Mucosa of descending colon (tissue), 3 donors: ENCODE measurements at regions not wholly inside any gene's neighbourhood (a gene's known extent, or its start where the extent isn't known, plus 50 kb on each side); places are given as distances from the start of the nearest gene placed in this dataset.
A peak's percentile ranks its signal among the peaks of the same experiment; 100 is the strongest.

Experiments
- ATAC-seq: fragments of 200-7000 bp; cut with Tn5 transposase; one replicate; pipeline ENCODE4 v1.9.1; 2020; ENCODE audit warnings: mild to moderate bottlenecking, moderate library complexity
- DNase-seq, 3 donors: peaks; one replicate each; pipeline ENCODE4 v3.0.0-alpha.2; 2020
- H3K36me3 ChIP-seq: fragments of 200-600 bp; one replicate; pipeline ENCODE4 v1.8.0; 2021; ENCODE audit warnings: low read depth, mild to moderate bottlenecking
- H3K4me1 ChIP-seq: fragments of 200-600 bp; one replicate; pipeline ENCODE4 v1.8.0; 2021; ENCODE audit warnings: low read depth, mild to moderate bottlenecking
- H3K4me3 ChIP-seq: fragments of 200-600 bp; one replicate; pipeline ENCODE4 v1.8.0; 2021; ENCODE audit warnings: mild to moderate bottlenecking
- H3K9me3 ChIP-seq: fragments of 200-600 bp; one replicate; pipeline ENCODE4 v1.8.0; 2021; ENCODE audit warnings: mild to moderate bottlenecking
- intact Hi-C, 2 donors: fragments of 100-400 bp; cut with DNase I in 1 of 2; cut with micrococcal nuclease in 1 of 2; formaldehyde crosslinking; loops; one replicate each; pipeline versions ENCODE4 v1.11.0 to v1.11.1; 2022; cut with DNase I, micrococcal nuclease
- TF ChIP-seq, protein P1 (sequence below): fragments of 200-600 bp; IDR thresholded peaks from one replicate; pipeline ENCODE4 v1.8.0; 2022; ENCODE audit warnings: antibody characterized with exemption, mild to moderate bottlenecking
- donor health status: DM: no; HTN: no; CAD: no; lungs with moderate emphysema.
- donor health status: DM: no; HTN: no; CAD: no.
- donor health status: DM: no; HTN: yes; CAD: no.

DNA sequence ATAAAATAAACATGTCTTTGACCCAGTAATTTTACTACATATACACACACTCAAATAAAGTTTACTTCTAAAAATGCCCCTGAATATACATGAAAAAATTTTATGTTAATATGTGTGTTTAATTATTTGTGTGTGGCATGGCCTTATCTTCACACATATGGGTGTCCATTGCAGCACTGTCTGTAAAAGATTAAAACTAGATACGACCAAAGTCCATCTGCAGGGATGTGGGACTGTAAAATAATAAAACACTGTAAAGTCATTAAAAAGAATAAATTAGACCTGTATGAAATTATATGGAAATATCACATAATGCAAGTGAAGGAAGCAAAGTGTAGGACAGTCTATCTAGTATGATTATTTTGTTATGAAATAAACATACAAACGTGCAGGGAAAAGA lies 337.3 kb downstream of the RND3 start:
- H3K36me3 ChIP-seq, result no peaks in the 10 kb centered on the region
- no peak overlapping the region for H3K4me3 ChIP-seq
- DNase-seq, result no peak
- peak; percentile 90 for ATAC-seq
- no peaks in the 10 kb centered on the region for H3K4me1 ChIP-seq
- H3K9me3 ChIP-seq, result peaks cover 17% of the 10 kb centered on the region
- TF ChIP-seq, protein P1, sequence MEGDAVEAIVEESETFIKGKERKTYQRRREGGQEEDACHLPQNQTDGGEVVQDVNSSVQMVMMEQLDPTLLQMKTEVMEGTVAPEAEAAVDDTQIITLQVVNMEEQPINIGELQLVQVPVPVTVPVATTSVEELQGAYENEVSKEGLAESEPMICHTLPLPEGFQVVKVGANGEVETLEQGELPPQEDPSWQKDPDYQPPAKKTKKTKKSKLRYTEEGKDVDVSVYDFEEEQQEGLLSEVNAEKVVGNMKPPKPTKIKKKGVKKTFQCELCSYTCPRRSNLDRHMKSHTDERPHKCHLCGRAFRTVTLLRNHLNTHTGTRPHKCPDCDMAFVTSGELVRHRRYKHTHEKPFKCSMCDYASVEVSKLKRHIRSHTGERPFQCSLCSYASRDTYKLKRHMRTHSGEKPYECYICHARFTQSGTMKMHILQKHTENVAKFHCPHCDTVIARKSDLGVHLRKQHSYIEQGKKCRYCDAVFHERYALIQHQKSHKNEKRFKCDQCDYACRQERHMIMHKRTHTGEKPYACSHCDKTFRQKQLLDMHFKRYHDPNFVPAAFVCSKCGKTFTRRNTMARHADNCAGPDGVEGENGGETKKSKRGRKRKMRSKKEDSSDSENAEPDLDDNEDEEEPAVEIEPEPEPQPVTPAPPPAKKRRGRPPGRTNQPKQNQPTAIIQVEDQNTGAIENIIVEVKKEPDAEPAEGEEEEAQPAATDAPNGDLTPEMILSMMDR, result no peak
- intact Hi-C loops, result no loop called here

DNA sequence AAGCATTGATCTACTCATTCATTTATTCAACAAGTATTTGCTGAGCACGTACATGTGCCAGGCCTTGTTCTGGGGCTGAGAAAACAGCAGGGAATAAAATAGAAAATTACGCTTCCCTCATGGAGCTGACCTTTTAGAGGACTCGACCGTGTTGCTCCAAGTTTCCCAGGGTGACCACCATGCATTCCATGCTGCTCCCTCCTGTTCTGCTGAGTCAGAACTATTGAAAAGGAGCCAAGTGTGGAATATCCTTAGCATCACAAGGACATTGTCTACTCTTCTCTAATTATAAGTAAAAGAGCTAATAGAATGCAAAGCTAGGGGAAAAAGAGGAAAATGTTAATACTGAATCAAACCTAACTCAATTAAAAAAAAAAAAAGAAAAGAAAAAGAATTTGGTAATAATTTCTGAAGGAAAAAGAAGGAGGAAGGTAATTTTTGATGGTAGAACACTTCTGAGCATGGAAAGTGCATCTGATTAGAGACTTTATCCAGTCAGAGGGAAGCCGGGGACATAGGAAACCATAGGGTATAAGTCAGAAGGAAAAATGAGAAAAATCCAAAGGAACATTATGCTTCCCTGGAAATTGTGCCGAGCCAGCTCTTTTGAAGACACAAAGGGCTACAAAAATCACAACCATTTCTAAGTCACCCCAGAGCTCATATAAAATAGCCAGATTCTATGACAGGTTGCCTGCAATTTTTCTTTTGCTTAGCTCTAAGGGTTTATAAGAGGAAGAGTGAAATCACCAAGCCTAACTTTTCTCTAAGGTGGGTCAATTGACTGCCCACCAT lies 339.4 kb downstream of the RND3 start:
- ATAC-seq (no peak), DNase-seq (no peak)
- TF ChIP-seq, protein P1, result no peak
- Histone ChIP-seq H3K4me3 (no peak overlapping the region), H3K4me1 (no peaks in the 10 kb centered on the region), H3K36me3 (no peaks in the 10 kb centered on the region), H3K9me3 (peaks cover 17% of the 10 kb centered on the region)
- intact Hi-C loops, result no loop called here

DNA sequence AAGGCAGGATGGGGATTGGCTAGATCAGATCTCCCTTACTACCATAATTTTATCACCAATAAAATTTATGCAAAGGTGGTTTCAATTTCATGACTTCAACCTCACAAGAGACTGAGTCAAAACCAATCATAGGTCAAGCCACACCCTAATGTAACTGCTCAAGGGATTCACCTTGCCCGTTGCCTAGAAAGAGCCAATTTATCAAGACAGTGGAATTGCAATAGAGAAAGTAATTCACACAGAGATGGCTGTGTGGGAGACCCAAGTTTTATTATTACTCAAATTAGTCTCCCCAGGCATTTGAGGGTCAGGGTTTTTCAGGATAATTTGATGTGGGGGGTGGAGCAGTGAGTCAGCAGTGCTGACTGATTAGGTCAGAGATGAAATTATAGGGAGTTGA lies 340.6 kb downstream of the RND3 start:
- ATAC-seq (no peak), DNase-seq (no peak)
- Histone ChIP-seq H3K4me3 (no peak overlapping the region), H3K36me3 (no peaks in the 10 kb centered on the region), H3K4me1 (no peaks in the 10 kb centered on the region), H3K9me3 (peaks cover 17% of the 10 kb centered on the region)
- TF ChIP-seq, protein P1, result no peak
- intact Hi-C loops, result no loop called here

DNA sequence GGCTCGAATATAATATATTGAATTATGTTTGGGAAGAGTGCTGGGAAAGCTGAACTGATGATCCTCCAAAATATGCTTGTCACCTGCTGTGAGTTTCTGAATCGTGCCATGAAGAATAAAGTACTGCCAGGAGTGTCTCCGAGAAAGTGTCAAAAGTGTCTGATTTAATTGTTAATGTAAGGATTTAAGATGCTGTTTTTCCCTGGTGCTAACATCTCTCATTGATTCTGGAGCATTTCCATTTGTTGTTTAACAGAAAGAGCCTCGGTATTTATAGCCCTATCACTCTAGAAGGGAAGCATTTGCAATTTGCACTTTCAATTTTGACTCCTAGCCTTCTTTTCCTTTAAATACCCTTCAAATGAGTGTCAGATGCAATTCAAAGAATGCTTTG lies 342.2 kb downstream of the RND3 start:
- peaks cover 17% of the 10 kb centered on the region for H3K9me3 ChIP-seq
- DNase-seq, result no peak
- H3K4me1 ChIP-seq, result peaks cover 5% of the 10 kb centered on the region
- no peak overlapping the region for H3K4me3 ChIP-seq
- TF ChIP-seq, protein P1, result no peak
- no peak for ATAC-seq
- intact Hi-C loops, result no loop called here
- H3K36me3 ChIP-seq, result no peaks in the 10 kb centered on the region

DNA sequence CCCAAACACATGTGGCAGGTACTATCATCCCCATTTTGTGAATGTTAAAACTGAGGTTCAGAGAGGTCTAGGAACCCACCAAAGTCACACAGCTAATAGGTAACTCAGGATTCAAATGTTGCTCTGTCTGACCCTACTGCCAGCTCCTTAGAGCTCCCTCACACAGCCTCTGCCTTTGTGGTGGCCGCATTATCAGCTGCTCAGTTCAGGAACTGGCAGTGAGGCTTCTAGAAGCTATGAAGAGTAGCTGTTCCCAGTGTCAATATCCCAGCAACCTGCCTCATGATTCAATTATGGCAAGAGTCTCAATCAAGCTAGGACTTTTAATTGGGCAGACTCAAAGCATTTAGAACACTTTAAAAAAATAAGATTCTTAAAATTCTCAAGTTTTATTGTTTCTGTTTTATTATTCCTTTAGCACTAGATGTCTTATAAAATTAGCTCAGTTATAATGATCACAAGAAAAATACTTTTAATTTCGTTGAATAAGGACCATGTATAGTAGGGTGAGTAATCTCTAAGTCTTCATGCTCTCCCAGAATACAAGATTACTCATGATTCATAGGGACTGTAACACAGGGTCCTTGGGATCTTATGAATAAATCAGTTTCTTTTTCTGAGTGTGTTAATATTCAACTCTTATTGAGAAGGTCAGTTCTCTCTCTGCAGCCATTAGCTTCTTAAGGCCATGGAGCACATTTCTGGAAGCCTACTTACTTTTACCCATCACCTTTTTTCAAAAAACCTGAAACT lies 342.7 kb downstream of the RND3 start:
- Histone ChIP-seq H3K4me1 (peaks cover 5% of the 10 kb centered on the region), H3K4me3 (no peak overlapping the region), H3K9me3 (peaks cover 17% of the 10 kb centered on the region), H3K36me3 (no peaks in the 10 kb centered on the region)
- DNase-seq (no peak), ATAC-seq (no peak)
- intact Hi-C loops, result no loop called here
- TF ChIP-seq, protein P1, result no peak
